Stimulated activated CD4-positive, alpha-beta T cell treated with anti-CD3 and anti-CD28 coated beads, Interleukin-12 subunit alpha, Interleukin-12 subunit beta, amount 100 ng/mL, for 4 hours (primary cell): ENCODE measurements at regions not wholly inside any gene's neighbourhood (a gene's known extent, or its start where the extent isn't known, plus 50 kb on each side); places are given as distances from the start of the nearest gene placed in this dataset.

Experiments used
- DNase-seq: peaks from one replicate; pipeline ENCODE4 v3.0.0-alpha.2; 2020

DNA sequence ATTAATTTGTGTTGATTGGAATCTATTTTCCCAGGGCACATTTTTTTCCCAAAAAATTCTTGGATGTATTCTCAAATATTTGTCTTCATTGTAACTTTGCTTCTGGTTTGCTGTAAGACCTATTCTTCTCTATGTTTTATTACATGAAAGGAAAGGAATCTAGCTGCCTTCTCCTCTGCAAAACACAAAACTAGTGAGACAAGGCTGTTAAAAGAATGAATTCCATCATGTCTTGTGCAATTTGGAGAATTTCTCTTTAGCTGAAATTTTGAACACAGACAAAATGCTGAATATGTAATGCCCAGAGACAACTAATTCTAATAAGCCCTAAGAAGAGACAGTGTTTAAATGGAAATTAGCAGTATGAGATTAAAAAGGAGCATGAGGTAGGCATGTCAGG is 275.9 kb downstream of the CDH20 start:
- no peak for DNase-seq

DNA sequence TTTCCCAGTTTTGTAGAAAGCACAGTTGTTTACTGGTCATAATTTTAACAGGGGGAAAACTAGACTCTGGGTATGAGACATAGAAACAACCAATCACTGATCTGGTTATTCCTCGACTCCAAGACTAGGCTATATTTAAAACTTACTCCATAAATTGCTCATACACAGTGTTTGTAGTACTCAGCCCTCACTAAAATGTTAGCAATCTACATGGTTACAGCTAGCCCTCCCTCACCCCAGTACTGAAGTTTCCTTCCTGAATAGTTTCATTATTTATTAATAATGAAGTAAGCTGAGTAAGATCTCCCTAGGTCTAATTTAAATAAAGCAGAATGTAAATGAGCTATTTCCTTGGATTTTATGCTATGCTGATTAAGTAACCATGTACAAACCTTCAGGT is 275.1 kb downstream of the CDH20 start:
- no peak for DNase-seq

DNA sequence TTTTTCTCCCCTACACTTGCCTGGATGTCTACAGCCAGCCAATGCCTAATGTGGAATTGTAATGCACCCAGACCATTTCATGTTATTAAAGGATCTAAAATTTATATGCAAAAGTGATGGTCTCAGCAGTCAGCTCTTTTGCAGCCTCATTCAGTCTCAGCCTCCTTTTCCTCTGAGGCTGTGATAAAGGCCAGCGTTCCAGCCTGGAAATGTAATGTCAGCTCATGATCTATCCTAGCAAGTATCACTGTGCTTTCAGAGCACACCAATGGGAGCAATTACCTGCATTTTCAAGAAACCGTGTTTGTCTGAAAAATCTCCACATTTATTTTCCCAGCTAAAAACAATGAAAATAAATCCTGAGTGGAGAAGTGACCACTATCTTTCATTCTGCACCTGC is 274.6 kb downstream of the CDH20 start:
- DNase-seq = no peak

DNA sequence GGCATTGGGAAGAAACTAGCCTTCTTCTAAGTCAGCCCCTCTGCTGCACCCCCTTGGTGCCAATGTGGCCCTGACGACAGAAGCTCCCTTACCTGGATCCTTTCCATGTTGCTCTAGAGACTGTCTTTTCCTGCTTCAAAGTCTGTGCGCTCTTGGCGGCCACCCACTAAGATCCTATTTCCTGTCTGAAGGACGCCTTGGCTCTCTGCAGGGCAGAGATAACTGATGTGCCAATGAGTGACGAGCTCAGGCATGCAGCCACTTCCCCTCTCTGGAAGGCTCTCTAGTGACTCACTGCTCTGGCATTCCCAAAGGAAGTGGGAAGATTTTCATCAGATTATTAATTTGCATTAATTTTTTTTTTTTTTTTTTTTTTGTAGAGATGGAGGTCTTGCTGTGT is 273.5 kb downstream of the CDH20 start:
- DNase-seq = no peak

DNA sequence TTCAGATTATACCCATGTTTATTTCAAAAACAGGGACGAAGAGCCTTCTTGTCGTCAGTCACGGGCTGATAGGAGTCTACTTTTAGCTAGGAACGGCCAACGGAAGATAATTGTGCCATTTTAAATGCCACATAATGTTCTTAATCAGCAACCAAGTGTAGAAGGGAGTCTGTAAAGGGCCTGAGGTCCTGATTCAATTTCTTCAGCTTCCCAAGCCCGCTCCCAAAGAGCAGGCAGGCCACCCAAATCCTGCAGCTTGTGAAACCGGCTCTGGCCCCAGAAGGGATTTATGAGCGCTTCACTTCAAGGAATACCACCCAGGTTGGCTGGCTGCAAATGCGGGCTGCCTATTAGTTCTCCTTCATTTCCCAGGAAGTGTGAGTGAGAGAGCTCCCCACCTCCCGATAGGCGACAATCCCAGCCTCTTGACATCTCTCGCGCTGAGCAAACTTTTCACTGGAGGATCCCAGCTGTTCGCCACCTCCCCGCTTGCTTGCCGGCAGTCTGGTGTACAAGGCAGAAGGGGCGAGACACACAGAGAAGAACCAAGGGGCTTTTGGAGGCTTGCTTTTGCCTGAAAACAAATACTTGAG is 272.9 kb downstream of the CDH20 start:
- DNase-seq = no peak

DNA sequence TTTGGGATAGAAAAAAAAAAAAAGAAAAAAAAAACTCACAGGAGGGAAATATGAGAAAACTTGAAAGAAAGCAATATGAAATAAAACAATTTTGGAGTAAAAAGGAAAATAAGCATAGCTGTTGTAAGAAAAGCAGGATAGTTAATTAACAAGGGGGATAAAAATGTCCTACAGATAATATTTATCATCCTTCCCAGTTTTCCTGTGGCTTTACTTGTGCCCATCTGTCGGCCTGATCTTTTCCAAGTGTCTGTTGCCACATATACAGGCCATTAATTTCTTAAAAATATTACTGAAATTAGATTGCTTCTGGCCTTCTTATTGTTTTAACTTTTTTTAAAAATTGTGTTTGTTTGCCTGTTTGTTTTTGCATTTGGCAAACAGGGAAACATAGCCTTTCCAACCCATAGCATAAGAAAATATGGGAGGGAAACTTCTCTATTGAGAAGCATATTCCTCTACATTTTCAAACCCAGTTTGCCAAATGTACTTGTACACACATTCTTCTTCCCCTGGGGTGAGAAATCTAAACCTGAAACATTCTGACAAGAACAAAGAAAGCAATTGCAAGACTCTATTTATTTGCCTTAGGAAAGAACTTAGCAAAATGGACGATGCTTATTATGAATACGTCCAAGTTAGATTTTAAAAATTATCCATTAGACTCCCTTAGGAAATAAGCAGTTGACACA is 272.3 kb downstream of the CDH20 start:
- DNase-seq = no peak
